ENCODE measurements at regions not wholly inside any gene's neighbourhood (a gene's known extent, or its start where the extent isn't known, plus 50 kb on each side); places are given as distances from the start of the nearest gene placed in this dataset.

GRCh38 chr6:155630085-155630484 lies 174.4 kb upstream of the NOX3 start:
- no peak for TF ChIP-seq POLR2AphosphoS5 (IDR thresholded peaks at IDR 0.05; ENCODE audit: borderline replicate concordance, low read depth, low read length)
- no peak for TF ChIP-seq EZH2 (IDR thresholded peaks at IDR 0.05)
- no peak for TF ChIP-seq FOXP2 (optimal IDR thresholded peaks at IDR 0.05; ENCODE audit: control extremely low read depth, extremely low read length, insufficient read depth)

All from SK-N-MC (cell line).